ENCODE measurements at regions not wholly inside any gene's neighbourhood (a gene's known extent, or its start where the extent isn't known, plus 50 kb on each side); places are given as distances from the start of the nearest gene placed in this dataset.
"Not testable (repeated sequence)": the region's sequence is repeated elsewhere in the genome, so short reads cannot be mapped to it uniquely, and the experiment has no call there.

- peak in 1 of 3 experiments; percentile 23 for DNase-seq
Measured at GRCh38 chr4:117700111-117700892, 334.0 kb upstream of the NDST3 start.

GRCh38 chr4:117702353-117702752 lies 331.9 kb upstream of the NDST3 start:
- no peak for DNase-seq

- DNase-seq: no peak
Measured at GRCh38 chr4:117704721-117705120, 329.6 kb upstream of the NDST3 start.

- DNase-seq: peak in 1 of 3 experiments; percentile 14
Measured at GRCh38 chr4:117740736-117741135, 293.6 kb upstream of the NDST3 start.

- not testable (repeated sequence) for DNase-seq
Measured at GRCh38 chr4:117745379-117745778, 288.9 kb upstream of the NDST3 start.

GRCh38 chr4:117755438-117755837 lies 278.8 kb upstream of the NDST3 start:
- no peak for DNase-seq

GRCh38 chr4:117768610-117769009 lies 265.7 kb upstream of the NDST3 start:
- DNase-seq: no peak

- peak in 1 of 3 experiments; percentile 6 for DNase-seq
Measured at GRCh38 chr4:117770269-117771102, 263.8 kb upstream of the NDST3 start.

GRCh38 chr4:117771647-117772337 lies 262.5 kb upstream of the NDST3 start:
- DNase-seq: peak in 1 of 3 experiments; percentile 17

GRCh38 chr4:117773064-117773936 lies 261.0 kb upstream of the NDST3 start:
- DNase-seq: no peak

GRCh38 chr4:117777721-117778120 lies 256.6 kb upstream of the NDST3 start:
- DNase-seq: peak in 1 of 3 experiments; percentile 22

- DNase-seq: peak in 1 of 3 experiments; percentile 8
Measured at GRCh38 chr4:117783716-117784115, 250.6 kb upstream of the NDST3 start.

- DNase-seq: no peak
Measured at GRCh38 chr4:117784266-117784665, 250.0 kb upstream of the NDST3 start.

- DNase-seq: no peak
Measured at GRCh38 chr4:117786566-117786965, 247.7 kb upstream of the NDST3 start.

- no peak for DNase-seq
Measured at GRCh38 chr4:117793845-117794480, 240.3 kb upstream of the NDST3 start.

GRCh38 chr4:117796677-117797076 lies 237.6 kb upstream of the NDST3 start:
- peak in 2 of 3 experiments; percentile 60 to 93 for DNase-seq

GRCh38 chr4:117800636-117801035 lies 233.7 kb upstream of the NDST3 start:
- no peak for DNase-seq

GRCh38 chr4:117801756-117802155 lies 232.5 kb upstream of the NDST3 start:
- peak in 1 of 3 experiments; percentile 40 for DNase-seq

GRCh38 chr4:117811731-117812130 lies 222.6 kb upstream of the NDST3 start:
- no peak for DNase-seq

- DNase-seq: no peak
Measured at GRCh38 chr4:117814277-117815246, 219.7 kb upstream of the NDST3 start.
